SU-DHL-6 (cell line): ENCODE measurements at regions not wholly inside any gene's neighbourhood (a gene's known extent, or its start where the extent isn't known, plus 50 kb on each side); places are given as distances from the start of the nearest gene placed in this dataset.

Experiments used
- CTCF ChIP-seq: fragments of 200-600 bp; sonication (generic); IDR thresholded peaks from one replicate; pipeline ENCODE4 v1.5.1; 2017; ENCODE audit warnings: antibody characterized with exemption, mild to moderate bottlenecking, low read length, moderate library complexity; ENCODE audit not compliant: insufficient read depth, poor library complexity, severe bottlenecking
- EZH2phosphoT487 ChIP-seq: fragments of 200-600 bp; sonication (generic), shearing (Covaris generic); conservative IDR thresholded peaks from 2 replicates; pipeline ENCODE4 v1.6.1; 2018; ENCODE audit warnings: mild to moderate bottlenecking, antibody characterized with exemption, low read length, moderate library complexity, mixed read lengths

- TF ChIP-seq CTCF (no peak), EZH2phosphoT487 (no peak)
Measured at GRCh38 chr13:53143757-53144339, 115.2 kb downstream of the OLFM4 start.
